CD14-positive monocyte (primary cell): ENCODE measurements at regions not wholly inside any gene's neighbourhood (a gene's known extent, or its start where the extent isn't known, plus 50 kb on each side); places are given as distances from the start of the nearest gene placed in this dataset.

Source experiments
- DNase-seq, 3 donors: peaks; one replicate each; pipeline ENCODE4 v3.0.0-alpha.2; 2011 to 2022
- H2AFZ ChIP-seq: 2 replicates; pipeline ENCODE4 v1.6.0; 2012; ENCODE audit warnings: mild to moderate bottlenecking, low read depth, low read length, inconsistent platforms; ENCODE audit not compliant: insufficient read depth, poor library complexity, severe bottlenecking
- H3K27ac ChIP-seq, 2 donors: 1 replicate in 1 of 2; 2 replicates in 1 of 2; pipeline ENCODE4 v1.5.1; 2012 to 2013; ENCODE audit warnings: low read length in 2 of 2, control low read depth in 1 of 2, inconsistent platforms in 1 of 2, low read depth in 1 of 2, mild to moderate bottlenecking in 1 of 2
- H3K27me3 ChIP-seq, 2 donors: one replicate each; pipeline versions ENCODE4 v1.6.0 to v1.6.1; 2011 to 2013; ENCODE audit warnings: low read length in 2 of 2; ENCODE audit not compliant: control insufficient read depth in 2 of 2, insufficient read depth in 2 of 2
- H3K36me3 ChIP-seq, 2 donors: replicated peaks in 1 of 2; 1 replicate in 1 of 2; 2 replicates in 1 of 2; pipeline versions ENCODE4 v1.5.1 to v1.6.1; 2012 to 2013; ENCODE audit warnings: low read length in 2 of 2, control low read depth in 1 of 2, inconsistent platforms in 1 of 2, mild to moderate bottlenecking in 1 of 2; ENCODE audit not compliant: insufficient read depth in 2 of 2, control insufficient read depth in 1 of 2
- H3K4me1 ChIP-seq, 2 donors: 1 replicate in 1 of 2; 2 replicates in 1 of 2; pipeline versions ENCODE4 v1.5.1 to v1.6.1; 2012 to 2013; ENCODE audit warnings: low read length in 2 of 2, control low read depth in 1 of 2, inconsistent platforms in 1 of 2, mild to moderate bottlenecking in 1 of 2, moderate library complexity in 1 of 2; ENCODE audit not compliant: insufficient read depth in 2 of 2, control insufficient read depth in 1 of 2
- H3K4me2 ChIP-seq: replicated peaks from 2 replicates; pipeline ENCODE3; 2012; ENCODE audit warnings: low read length, moderate library complexity, mild to moderate bottlenecking; ENCODE audit not compliant: poor library complexity, severe bottlenecking; ENCODE audit errors: extremely low read depth
- H3K4me3 ChIP-seq, 3 experiments: fragments of 200-600 bp in 1 of 3; sonication (generic) in 1 of 3; replicated peaks in 1 of 3; 1 replicate in 2 of 3; 2 replicates in 1 of 3; pipeline ENCODE4 v1.5.1; 2011 to 2013; ENCODE audit warnings: low read length in 3 of 3, mild to moderate bottlenecking in 3 of 3, control low read depth in 2 of 3, low read depth in 2 of 3, inconsistent platforms in 1 of 3, moderate library complexity in 1 of 3
- H3K79me2 ChIP-seq: 2 replicates; pipeline ENCODE4 v1.6.0; 2012; ENCODE audit warnings: mild to moderate bottlenecking, control low read depth, inconsistent platforms, low read length, moderate library complexity; ENCODE audit not compliant: insufficient read depth
- H3K9ac ChIP-seq: 2 replicates; pipeline ENCODE4 v1.6.0; 2017; ENCODE audit warnings: low read length, mild to moderate bottlenecking; ENCODE audit not compliant: insufficient read depth, poor library complexity, severe bottlenecking
- H3K9me3 ChIP-seq, 2 donors: replicated peaks in 1 of 2; 1 replicate in 1 of 2; 2 replicates in 1 of 2; pipeline versions ENCODE4 v1.5.1 to v1.6.1; 2012 to 2013; ENCODE audit warnings: low read length in 2 of 2, control low read depth in 1 of 2; ENCODE audit not compliant: control insufficient read depth in 1 of 2, insufficient read depth in 1 of 2
- H4K20me1 ChIP-seq: 2 replicates; pipeline ENCODE4 v1.6.0; 2012; ENCODE audit warnings: mild to moderate bottlenecking, low read length, control low read depth, moderate library complexity; ENCODE audit not compliant: insufficient read depth
- H3K27ac Mint-ChIP-seq, 7 donors: one replicate each; pipeline ENCODE4 v1.8.0; 2020; ENCODE audit warnings: mild to moderate bottlenecking in 7 of 7, mixed read lengths in 7 of 7, moderate library complexity in 6 of 7, inconsistent platforms in 2 of 7
- H3K27me3 Mint-ChIP-seq, 3 donors: one replicate each; pipeline ENCODE4 v1.8.0; 2021 to 2022; ENCODE audit warnings: low read depth in 3 of 3, mild to moderate bottlenecking in 3 of 3, mixed read lengths in 3 of 3, moderate library complexity in 3 of 3, inconsistent platforms in 1 of 3
- H3K36me3 Mint-ChIP-seq, 2 donors: one replicate each; pipeline ENCODE4 v1.8.0; 2020; ENCODE audit warnings: mixed read lengths in 2 of 2, inconsistent platforms in 1 of 2, mild to moderate bottlenecking in 1 of 2
- H3K4me1 Mint-ChIP-seq: one replicate; pipeline ENCODE4 v1.8.0; 2020; ENCODE audit warnings: mild to moderate bottlenecking, mixed read lengths
- H3K4me3 Mint-ChIP-seq, 2 donors: one replicate each; pipeline ENCODE4 v1.8.0; 2020; ENCODE audit warnings: mild to moderate bottlenecking in 2 of 2, mixed read lengths in 2 of 2, moderate library complexity in 1 of 2
- H3K9me3 Mint-ChIP-seq, 7 donors: one replicate each; pipeline ENCODE4 v1.8.0; 2020 to 2022; ENCODE audit warnings: mixed read lengths in 7 of 7, mild to moderate bottlenecking in 6 of 7, moderate library complexity in 6 of 7, inconsistent platforms in 2 of 7
- CTCF ChIP-seq: fragments of 200-600 bp; IDR thresholded peaks from one replicate; pipeline ENCODE4 v1.8.0; 2022; ENCODE audit warnings: antibody characterized with exemption, mild to moderate bottlenecking
- WGBS: methylation state at CpG from one replicate; pipeline ENCODE4 v1.1.5; 2013; ENCODE audit warnings: missing lambda C conversion rate; ENCODE audit not compliant: insufficient coverage; 5-methylcytosine and 5-hydroxymethylcytosine counted together
- intact Hi-C, 2 donors: fragments of 100-400 bp; cut with micrococcal nuclease; formaldehyde crosslinking; loops; one replicate each; pipeline versions ENCODE4 v1.15.0 to v1.15.1; 2023

GRCh38 chr10:65340340-65340739 lies 1585.5 kb upstream of the LRRTM3 start:
- H3K27me3 Mint-ChIP-seq: no peaks in the 10 kb centered on the region
- H3K36me3 ChIP-seq: no peaks in the 10 kb centered on the region
- H3K4me1 Mint-ChIP-seq: peaks cover 2% of the 10 kb centered on the region
- peaks cover 0 to 4% (median 0%) of the 10 kb centered on the region in 7 donors for H3K9me3 Mint-ChIP-seq
- no CpG with 5 or more reads among the region's 1 CpG for WGBS
- no peak overlapping the region for H3K27ac Mint-ChIP-seq
- no peak overlapping the region for H3K4me3 ChIP-seq
- no peak overlapping the region for H3K4me2 ChIP-seq
- no peak overlapping the region for H3K27ac ChIP-seq
- H3K27me3 ChIP-seq: no peaks in the 10 kb centered on the region
- H3K9ac ChIP-seq: no peak overlapping the region
- H4K20me1 ChIP-seq: no peaks in the 10 kb centered on the region
- no peaks in the 10 kb centered on the region for H3K9me3 ChIP-seq
- H3K4me1 ChIP-seq: no peaks in the 10 kb centered on the region
- no peaks in the 10 kb centered on the region for H3K36me3 Mint-ChIP-seq
- no peak for DNase-seq
- intact Hi-C loops: no loop called here
- no peaks in the 10 kb centered on the region for H3K79me2 ChIP-seq
- H2AFZ ChIP-seq: no peak overlapping the region
- no peak overlapping the region for H3K4me3 Mint-ChIP-seq
- TF ChIP-seq CTCF: no peak

GRCh38 chr10:65341323-65341925 lies 1584.4 kb upstream of the LRRTM3 start:
- Histone ChIP-seq H3K27me3 (no peaks in the 10 kb centered on the region), H3K36me3 (no peaks in the 10 kb centered on the region), H4K20me1 (no peaks in the 10 kb centered on the region), H3K4me2 (no peak overlapping the region), H3K9me3 (no peaks in the 10 kb centered on the region), H3K4me3 (no peak overlapping the region), H2AFZ (no peak overlapping the region), H3K9ac (no peak overlapping the region), H3K79me2 (no peaks in the 10 kb centered on the region), H3K4me1 (no peaks in the 10 kb centered on the region), H3K27ac (no peak overlapping the region)
- Mint-ChIP-seq H3K9me3 (peaks cover 0 to 4% (median 0%) of the 10 kb centered on the region in 7 donors), H3K4me3 (no peak overlapping the region), H3K27me3 (no peaks in the 10 kb centered on the region), H3K27ac (no peak overlapping the region), H3K36me3 (no peaks in the 10 kb centered on the region), H3K4me1 (peaks cover 2% of the 10 kb centered on the region)
- 33% methylated on average over 2 of the region's 4 CpGs for WGBS
- TF ChIP-seq CTCF: no peak
- intact Hi-C loops: no loop called here
- no peak for DNase-seq
